ENCODE measurements at regions not wholly inside any gene's neighbourhood (a gene's known extent, or its start where the extent isn't known, plus 50 kb on each side); places are given as distances from the start of the nearest gene placed in this dataset.

DNA sequence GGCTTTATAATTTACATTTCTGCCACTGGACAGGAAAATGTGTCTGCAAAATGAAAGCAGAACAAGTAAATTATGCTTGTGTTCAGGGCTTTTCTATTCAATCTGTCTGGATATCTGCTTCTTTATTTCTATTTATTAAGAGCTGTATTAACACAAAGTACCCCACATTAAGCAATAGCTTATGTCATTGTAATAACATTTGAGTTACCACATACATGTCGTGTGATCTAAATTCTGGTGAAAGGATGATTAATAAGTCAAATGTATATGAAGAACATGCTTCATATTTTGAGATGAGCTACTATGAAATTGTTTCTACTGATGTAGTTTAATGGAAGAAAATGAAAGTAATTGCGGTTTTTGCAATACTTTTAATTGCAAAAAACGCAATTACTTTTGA lies 238.2 kb downstream of the KCNJ2 start:
- H3K9me2 ChIP-seq (replicated peaks; ENCODE audit: insufficient read depth, low read length) = no peaks in the 10 kb centered on the region
- no peaks in the 10 kb centered on the region for H3K36me3 ChIP-seq (ENCODE audit: low read length)
- H4K20me1 ChIP-seq (ENCODE audit: low read depth, low read length) = no peaks in the 10 kb centered on the region
- TF ChIP-seq CTCF (IDR thresholded peaks at IDR 0.05; ENCODE audit: insufficient read depth, low read length, poor library complexity, severe bottlenecking) (no peak), EZH2phosphoT487 (conservative IDR thresholded peaks at IDR 0.05; ENCODE audit: low read length) (no peak)
- H3K27me3 ChIP-seq (ENCODE audit: low read length) = no peaks in the 10 kb centered on the region
- H3K4me2 ChIP-seq (ENCODE audit: low read depth, low read length, poor library complexity, severe bottlenecking) = no peak overlapping the region
- H3K79me2 ChIP-seq (ENCODE audit: insufficient read depth, low read length) = no peaks in the 10 kb centered on the region
- no peaks in the 10 kb centered on the region for H3K9me3 ChIP-seq (ENCODE audit: insufficient read depth, low read length)
- H3K27ac ChIP-seq (ENCODE audit: low read depth, low read length) = no peak overlapping the region
- H3F3A ChIP-seq (ENCODE audit: insufficient read depth) = no peaks in the 10 kb centered on the region
- no peak overlapping the region for H3K9ac ChIP-seq (ENCODE audit: low read length)
- no peak overlapping the region for H2AFZ ChIP-seq (ENCODE audit: low read depth, low read length, severe bottlenecking)
- no peak overlapping the region for H3K4me3 ChIP-seq (ENCODE audit: insufficient read depth, low read length, poor library complexity, severe bottlenecking)

- H4K20me1 ChIP-seq (ENCODE audit: low read depth, low read length) = no peaks in the 10 kb centered on the region
- H3K36me3 ChIP-seq (ENCODE audit: low read length) = no peaks in the 10 kb centered on the region
- H3K27ac ChIP-seq (ENCODE audit: low read depth, low read length) = no peak overlapping the region
- no peak overlapping the region for H3K4me3 ChIP-seq (ENCODE audit: insufficient read depth, low read length, poor library complexity, severe bottlenecking)
- H3K9me3 ChIP-seq (ENCODE audit: insufficient read depth, low read length) = no peaks in the 10 kb centered on the region
- no peaks in the 10 kb centered on the region for H3K79me2 ChIP-seq (ENCODE audit: insufficient read depth, low read length)
- H3K27me3 ChIP-seq (ENCODE audit: low read length) = no peaks in the 10 kb centered on the region
- TF ChIP-seq EZH2phosphoT487 (conservative IDR thresholded peaks at IDR 0.05; ENCODE audit: low read length) (no peak), CTCF (IDR thresholded peaks at IDR 0.05; ENCODE audit: insufficient read depth, low read length, poor library complexity, severe bottlenecking) (no peak)
- H3F3A ChIP-seq (ENCODE audit: insufficient read depth) = no peaks in the 10 kb centered on the region
- H2AFZ ChIP-seq (ENCODE audit: low read depth, low read length, severe bottlenecking) = no peak overlapping the region
- no peak overlapping the region for H3K4me2 ChIP-seq (ENCODE audit: low read depth, low read length, poor library complexity, severe bottlenecking)
- no peaks in the 10 kb centered on the region for H3K9me2 ChIP-seq (replicated peaks; ENCODE audit: insufficient read depth, low read length)
- no peak overlapping the region for H3K9ac ChIP-seq (ENCODE audit: low read length)
These were observed 239.4 kb downstream of the KCNJ2 start for GRCh38 chr17:70408768-70409167.

- Histone ChIP-seq H3K27ac (ENCODE audit: low read depth, low read length) (no peak overlapping the region), H3K27me3 (ENCODE audit: low read length) (no peaks in the 10 kb centered on the region), H3F3A (ENCODE audit: insufficient read depth) (no peaks in the 10 kb centered on the region), H3K9ac (ENCODE audit: low read length) (no peak overlapping the region), H3K4me2 (ENCODE audit: low read depth, low read length, poor library complexity, severe bottlenecking) (no peak overlapping the region), H4K20me1 (ENCODE audit: low read depth, low read length) (no peaks in the 10 kb centered on the region), H3K36me3 (ENCODE audit: low read length) (no peaks in the 10 kb centered on the region), H3K9me3 (ENCODE audit: insufficient read depth, low read length) (no peaks in the 10 kb centered on the region), H3K4me3 (ENCODE audit: insufficient read depth, low read length, poor library complexity, severe bottlenecking) (no peak overlapping the region), H3K9me2 (replicated peaks; ENCODE audit: insufficient read depth, low read length) (no peaks in the 10 kb centered on the region), H2AFZ (ENCODE audit: low read depth, low read length, severe bottlenecking) (no peak overlapping the region), H3K79me2 (ENCODE audit: insufficient read depth, low read length) (no peaks in the 10 kb centered on the region)
- TF ChIP-seq EZH2phosphoT487 (conservative IDR thresholded peaks at IDR 0.05; ENCODE audit: low read length) = no peak
- no peak for TF ChIP-seq CTCF (IDR thresholded peaks at IDR 0.05; ENCODE audit: insufficient read depth, low read length, poor library complexity, severe bottlenecking)
These were observed 245.0 kb downstream of the KCNJ2 start for GRCh38 chr17:70414300-70414699.
